ENCODE measurements at regions not wholly inside any gene's neighbourhood (a gene's known extent, or its start where the extent isn't known, plus 50 kb on each side); places are given as distances from the start of the nearest gene placed in this dataset.

GRCh38 chr5:124245276-124245675 lies 501.2 kb downstream of the ZNF608 start:
- Mint-ChIP-seq H3K9me3 (peaks cover 19 to 24% of the 10 kb centered on the region in 2 donors), H3K27ac (no peak overlapping the region), H3K36me3 (peaks cover 0 to 4% of the 10 kb centered on the region in 2 donors)
- ATAC-seq (no peak), DNase-seq (ENCODE audit: low spot score in 2 of 2) (no peak)

- Mint-ChIP-seq H3K27ac (no peak overlapping the region), H3K36me3 (peaks cover 0 to 4% of the 10 kb centered on the region in 2 donors), H3K9me3 (peaks cover 13 to 21% of the 10 kb centered on the region in 2 donors)
- no peak for DNase-seq (ENCODE audit: low spot score in 2 of 2)
- ATAC-seq = no peak
Observed at GRCh38 chr5:124240732-124241131, 505.7 kb downstream of the ZNF608 start.

GRCh38 chr5:124239572-124239971 lies 506.9 kb downstream of the ZNF608 start:
- Mint-ChIP-seq H3K27ac (no peak overlapping the region), H3K36me3 (peaks cover 0 to 4% of the 10 kb centered on the region in 2 donors), H3K9me3 (peaks cover 12 to 16% of the 10 kb centered on the region in 2 donors)
- ATAC-seq (no peak), DNase-seq (ENCODE audit: low spot score in 2 of 2) (no peak)

GRCh38 chr5:124238350-124238749 lies 508.1 kb downstream of the ZNF608 start:
- ATAC-seq = no peak
- DNase-seq (ENCODE audit: low spot score in 2 of 2) = no peak
- Mint-ChIP-seq H3K27ac (no peak overlapping the region), H3K36me3 (peaks cover 0 to under 1% of the 10 kb centered on the region in 2 donors), H3K9me3 (peaks cover 12 to 14% of the 10 kb centered on the region in 2 donors)

- peaks cover 11 to 12% of the 10 kb centered on the region in 2 donors for H3K9me3 Mint-ChIP-seq
Observed at GRCh38 chr5:124237206-124237695, 509.2 kb downstream of the ZNF608 start.

GRCh38 chr5:124236361-124237205 lies 509.9 kb downstream of the ZNF608 start:
- H3K36me3 Mint-ChIP-seq = no peaks in the 10 kb centered on the region
- peaks cover 6 to 8% of the 10 kb centered on the region in 2 donors for H3K9me3 Mint-ChIP-seq
- no peak for DNase-seq (ENCODE audit: low spot score in 2 of 2)
- no peak for ATAC-seq
- H3K27ac Mint-ChIP-seq = no peak overlapping the region

More at GRCh38 chr5:124237206-124237695, 509.2 kb downstream of the ZNF608 start:
- Mint-ChIP-seq H3K27ac (no peak overlapping the region), H3K36me3 (no peaks in the 10 kb centered on the region)
- no peak for ATAC-seq
- DNase-seq (ENCODE audit: low spot score in 2 of 2) = no peak

GRCh38 chr5:124235576-124235975 lies 510.9 kb downstream of the ZNF608 start:
- DNase-seq (ENCODE audit: low spot score in 2 of 2) = no peak
- Mint-ChIP-seq H3K36me3 (peaks cover 0 to 6% of the 10 kb centered on the region in 2 donors), H3K27ac (no peak overlapping the region), H3K9me3 (peaks cover 7 to 8% of the 10 kb centered on the region in 2 donors)
- no peak for ATAC-seq

GRCh38 chr5:124234770-124235562 lies 511.5 kb downstream of the ZNF608 start:
- peaks cover 10 to 13% of the 10 kb centered on the region in 2 donors for H3K9me3 Mint-ChIP-seq
- H3K27ac Mint-ChIP-seq = no peak overlapping the region
- no peak for DNase-seq (ENCODE audit: low spot score in 2 of 2)
- ATAC-seq = no peak
- H3K36me3 Mint-ChIP-seq = peaks cover 0 to 10% of the 10 kb centered on the region in 2 donors

GRCh38 chr5:124234022-124234769 lies 512.2 kb downstream of the ZNF608 start:
- DNase-seq (ENCODE audit: low spot score in 2 of 2) (no peak), ATAC-seq (no peak)
- Mint-ChIP-seq H3K9me3 (peaks cover 9 to 10% of the 10 kb centered on the region in 2 donors), H3K36me3 (peaks cover 0 to 10% of the 10 kb centered on the region in 2 donors), H3K27ac (no peak overlapping the region)

GRCh38 chr5:124232515-124232914 lies 513.9 kb downstream of the ZNF608 start:
- no peak for DNase-seq (ENCODE audit: low spot score in 2 of 2)
- peaks cover 0 to 10% of the 10 kb centered on the region in 2 donors for H3K36me3 Mint-ChIP-seq
- no peak for ATAC-seq
- H3K27ac Mint-ChIP-seq = no peak overlapping the region
- peaks cover 9 to 10% of the 10 kb centered on the region in 2 donors for H3K9me3 Mint-ChIP-seq

- no peak for ATAC-seq
- peaks cover 0 to 10% of the 10 kb centered on the region in 2 donors for H3K36me3 Mint-ChIP-seq
- H3K27ac Mint-ChIP-seq = no peak overlapping the region
- H3K9me3 Mint-ChIP-seq = peaks cover 9 to 15% of the 10 kb centered on the region in 2 donors
- DNase-seq (ENCODE audit: low spot score in 2 of 2) = no peak
Observed at GRCh38 chr5:124231802-124232201, 514.6 kb downstream of the ZNF608 start.

GRCh38 chr5:124231230-124231629 lies 515.2 kb downstream of the ZNF608 start:
- H3K27ac Mint-ChIP-seq = no peak overlapping the region
- peaks cover 9 to 18% of the 10 kb centered on the region in 2 donors for H3K9me3 Mint-ChIP-seq
- ATAC-seq (no peak), DNase-seq (ENCODE audit: low spot score in 2 of 2) (no peak)
- H3K36me3 Mint-ChIP-seq = peaks cover 0 to 10% of the 10 kb centered on the region in 2 donors

- Mint-ChIP-seq H3K36me3 (peaks cover 0 to 10% of the 10 kb centered on the region in 2 donors), H3K27ac (no peak overlapping the region), H3K9me3 (peaks cover 9 to 19% of the 10 kb centered on the region in 2 donors)
- no peak for DNase-seq (ENCODE audit: low spot score in 2 of 2)
- ATAC-seq = no peak
Observed at GRCh38 chr5:124230456-124230855, 516.0 kb downstream of the ZNF608 start.

- Mint-ChIP-seq H3K9me3 (peaks cover 10 to 19% of the 10 kb centered on the region in 2 donors), H3K36me3 (peaks cover 0 to 10% of the 10 kb centered on the region in 2 donors), H3K27ac (no peak overlapping the region)
- ATAC-seq = no peak
- DNase-seq (ENCODE audit: low spot score in 2 of 2) = no peak
Observed at GRCh38 chr5:124229352-124229751, 517.1 kb downstream of the ZNF608 start.

GRCh38 chr5:124227914-124228313 lies 518.5 kb downstream of the ZNF608 start:
- Mint-ChIP-seq H3K27ac (no peak overlapping the region), H3K36me3 (peaks cover 0 to 10% of the 10 kb centered on the region in 2 donors), H3K9me3 (peaks cover 10 to 19% of the 10 kb centered on the region in 2 donors)
- DNase-seq (ENCODE audit: low spot score in 2 of 2) (no peak), ATAC-seq (no peak)

GRCh38 chr5:124220418-124220817 lies 526.0 kb downstream of the ZNF608 start:
- ATAC-seq = no peak
- H3K27ac Mint-ChIP-seq = no peak overlapping the region
- no peak for DNase-seq (ENCODE audit: low spot score in 2 of 2)
- H3K36me3 Mint-ChIP-seq = no peaks in the 10 kb centered on the region
- H3K9me3 Mint-ChIP-seq = peaks cover 15 to 23% of the 10 kb centered on the region in 2 donors
